ENCODE measurements at regions not wholly inside any gene's neighbourhood (a gene's known extent, or its start where the extent isn't known, plus 50 kb on each side); places are given as distances from the start of the nearest gene placed in this dataset.

DNA sequence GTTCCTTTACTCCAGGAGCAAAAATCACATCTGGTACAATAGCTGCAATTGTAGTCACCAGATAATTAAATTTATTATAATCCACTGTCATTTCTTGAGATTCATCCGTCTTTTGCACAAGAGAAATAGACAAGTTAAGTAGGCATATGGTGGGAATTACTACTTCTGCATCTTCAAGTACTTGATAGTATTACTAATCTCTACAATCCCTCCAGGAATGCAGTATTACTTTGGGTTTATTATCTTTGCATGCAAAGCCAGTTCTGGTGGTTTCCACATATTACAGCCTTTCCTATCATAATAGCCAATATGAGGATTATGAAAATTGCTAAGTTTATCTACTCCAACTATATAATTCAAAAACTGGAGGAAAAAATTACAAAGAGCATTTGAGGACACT, 254.1 kb downstream of the IKZF2 start:
- ATAC-seq, result no peak
- Histone ChIP-seq H3K4me1 (ENCODE audit: insufficient read depth) (no peaks in the 10 kb centered on the region), H2AFZ (no peak overlapping the region), H3K9me2 (ENCODE audit: insufficient read depth) (no peaks in the 10 kb centered on the region; the same call in 1 of the 2 replicates), H3K4me2 (no peak overlapping the region), H4K20me1 (replicated peaks; ENCODE audit: insufficient read depth) (no peaks in the 10 kb centered on the region), H3K36me3 (ENCODE audit: insufficient read depth) (no peaks in the 10 kb centered on the region), H3F3A (replicated peaks; ENCODE audit: low read depth) (no peaks in the 10 kb centered on the region), H3K27ac (ENCODE audit: low read depth) (no peak overlapping the region), H3K4me3 (no peak overlapping the region), H3K79me2 (replicated peaks; ENCODE audit: insufficient read depth) (no peaks in the 10 kb centered on the region), H3K27me3 (ENCODE audit: insufficient read depth) (no peaks in the 10 kb centered on the region)
- TF ChIP-seq STAT1 (IDR thresholded peaks at IDR 0.05; ENCODE audit: unreplicated experiment) (no peak), ZNF331 (CRISPR knock-in tag; IDR thresholded peaks at IDR 0.05; ENCODE audit: low read depth) (no peak), EZH2 (IDR thresholded peaks at IDR 0.05; ENCODE audit: low read depth, unreplicated experiment) (no peak), CREB1 (CRISPR knock-in tag; IDR thresholded peaks at IDR 0.05; ENCODE audit: low read depth) (no peak), ZNF114 (CRISPR knock-in tag; IDR thresholded peaks at IDR 0.05) (no peak), JUNB (IDR thresholded peaks at IDR 0.05; ENCODE audit: unreplicated experiment) (no peak), POLR2AphosphoS5 (IDR thresholded peaks at IDR 0.05; ENCODE audit: low read depth) (no peak), EZH2phosphoT487 (IDR thresholded peaks at IDR 0.05; ENCODE audit: unreplicated experiment) (no peak), REST (IDR thresholded peaks at IDR 0.05; ENCODE audit: unreplicated experiment) (no peak), CTCF (conservative IDR thresholded peaks at IDR 0.05; ENCODE audit: low read depth in 2 of 2) (no peak), NANOG (IDR thresholded peaks at IDR 0.05; ENCODE audit: borderline replicate concordance) (no peak)
- TF ChIP-seq, protein P1, sequence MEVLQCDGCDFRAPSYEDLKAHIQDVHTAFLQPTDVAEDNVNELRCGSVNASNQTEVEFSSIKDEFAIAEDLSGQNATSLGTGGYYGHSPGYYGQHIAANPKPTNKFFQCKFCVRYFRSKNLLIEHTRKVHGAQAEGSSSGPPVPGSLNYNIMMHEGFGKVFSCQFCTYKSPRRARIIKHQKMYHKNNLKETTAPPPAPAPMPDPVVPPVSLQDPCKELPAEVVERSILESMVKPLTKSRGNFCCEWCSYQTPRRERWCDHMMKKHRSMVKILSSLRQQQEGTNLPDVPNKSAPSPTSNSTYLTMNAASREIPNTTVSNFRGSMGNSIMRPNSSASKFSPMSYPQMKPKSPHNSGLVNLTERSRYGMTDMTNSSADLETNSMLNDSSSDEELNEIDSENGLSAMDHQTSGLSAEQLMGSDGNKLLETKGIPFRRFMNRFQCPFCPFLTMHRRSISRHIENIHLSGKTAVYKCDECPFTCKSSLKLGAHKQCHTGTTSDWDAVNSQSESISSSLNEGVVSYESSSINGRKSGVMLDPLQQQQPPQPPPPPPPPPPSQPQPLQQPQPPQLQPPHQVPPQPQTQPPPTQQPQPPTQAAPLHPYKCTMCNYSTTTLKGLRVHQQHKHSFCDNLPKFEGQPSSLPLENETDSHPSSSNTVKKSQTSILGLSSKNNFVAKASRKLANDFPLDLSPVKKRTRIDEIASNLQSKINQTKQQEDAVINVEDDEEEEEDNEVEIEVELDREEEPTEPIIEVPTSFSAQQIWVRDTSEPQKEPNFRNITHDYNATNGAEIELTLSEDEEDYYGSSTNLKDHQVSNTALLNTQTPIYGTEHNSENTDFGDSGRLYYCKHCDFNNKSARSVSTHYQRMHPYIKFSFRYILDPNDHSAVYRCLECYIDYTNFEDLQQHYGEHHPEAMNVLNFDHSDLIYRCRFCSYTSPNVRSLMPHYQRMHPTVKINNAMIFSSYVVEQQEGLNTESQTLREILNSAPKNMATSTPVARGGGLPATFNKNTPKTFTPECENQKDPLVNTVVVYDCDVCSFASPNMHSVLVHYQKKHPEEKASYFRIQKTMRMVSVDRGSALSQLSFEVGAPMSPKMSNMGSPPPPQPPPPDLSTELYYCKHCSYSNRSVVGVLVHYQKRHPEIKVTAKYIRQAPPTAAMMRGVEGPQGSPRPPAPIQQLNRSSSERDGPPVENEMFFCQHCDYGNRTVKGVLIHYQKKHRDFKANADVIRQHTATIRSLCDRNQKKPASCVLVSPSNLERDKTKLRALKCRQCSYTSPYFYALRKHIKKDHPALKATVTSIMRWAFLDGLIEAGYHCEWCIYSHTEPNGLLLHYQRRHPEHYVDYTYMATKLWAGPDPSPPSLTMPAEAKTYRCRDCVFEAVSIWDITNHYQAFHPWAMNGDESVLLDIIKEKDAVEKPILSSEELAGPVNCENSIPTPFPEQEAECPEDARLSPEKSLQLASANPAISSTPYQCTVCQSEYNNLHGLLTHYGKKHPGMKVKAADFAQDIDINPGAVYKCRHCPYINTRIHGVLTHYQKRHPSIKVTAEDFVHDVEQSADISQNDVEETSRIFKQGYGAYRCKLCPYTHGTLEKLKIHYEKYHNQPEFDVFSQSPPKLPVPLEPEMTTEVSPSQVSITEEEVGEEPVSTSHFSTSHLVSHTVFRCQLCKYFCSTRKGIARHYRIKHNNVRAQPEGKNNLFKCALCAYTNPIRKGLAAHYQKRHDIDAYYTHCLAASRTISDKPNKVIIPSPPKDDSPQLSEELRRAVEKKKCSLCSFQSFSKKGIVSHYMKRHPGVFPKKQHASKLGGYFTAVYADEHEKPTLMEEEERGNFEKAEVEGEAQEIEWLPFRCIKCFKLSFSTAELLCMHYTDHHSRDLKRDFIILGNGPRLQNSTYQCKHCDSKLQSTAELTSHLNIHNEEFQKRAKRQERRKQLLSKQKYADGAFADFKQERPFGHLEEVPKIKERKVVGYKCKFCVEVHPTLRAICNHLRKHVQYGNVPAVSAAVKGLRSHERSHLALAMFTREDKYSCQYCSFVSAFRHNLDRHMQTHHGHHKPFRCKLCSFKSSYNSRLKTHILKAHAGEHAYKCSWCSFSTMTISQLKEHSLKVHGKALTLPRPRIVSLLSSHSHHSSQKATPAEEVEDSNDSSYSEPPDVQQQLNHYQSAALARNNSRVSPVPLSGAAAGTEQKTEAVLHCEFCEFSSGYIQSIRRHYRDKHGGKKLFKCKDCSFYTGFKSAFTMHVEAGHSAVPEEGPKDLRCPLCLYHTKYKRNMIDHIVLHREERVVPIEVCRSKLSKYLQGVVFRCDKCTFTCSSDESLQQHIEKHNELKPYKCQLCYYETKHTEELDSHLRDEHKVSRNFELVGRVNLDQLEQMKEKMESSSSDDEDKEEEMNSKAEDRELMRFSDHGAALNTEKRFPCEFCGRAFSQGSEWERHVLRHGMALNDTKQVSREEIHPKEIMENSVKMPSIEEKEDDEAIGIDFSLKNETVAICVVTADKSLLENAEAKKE (CRISPR knock-in tag; IDR thresholded peaks at IDR 0.05), result no peak
- TF ChIP-seq, protein P2, sequence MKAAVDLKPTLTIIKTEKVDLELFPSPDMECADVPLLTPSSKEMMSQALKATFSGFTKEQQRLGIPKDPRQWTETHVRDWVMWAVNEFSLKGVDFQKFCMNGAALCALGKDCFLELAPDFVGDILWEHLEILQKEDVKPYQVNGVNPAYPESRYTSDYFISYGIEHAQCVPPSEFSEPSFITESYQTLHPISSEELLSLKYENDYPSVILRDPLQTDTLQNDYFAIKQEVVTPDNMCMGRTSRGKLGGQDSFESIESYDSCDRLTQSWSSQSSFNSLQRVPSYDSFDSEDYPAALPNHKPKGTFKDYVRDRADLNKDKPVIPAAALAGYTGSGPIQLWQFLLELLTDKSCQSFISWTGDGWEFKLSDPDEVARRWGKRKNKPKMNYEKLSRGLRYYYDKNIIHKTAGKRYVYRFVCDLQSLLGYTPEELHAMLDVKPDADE (IDR thresholded peaks at IDR 0.05), result no peak
- Mint-ChIP-seq H3K36me3 (ENCODE audit: low read depth) (no peaks in the 10 kb centered on the region), H3K4me1 (no peaks in the 10 kb centered on the region), H3K27ac (no peak overlapping the region), H3K9me3 (no peaks in the 10 kb centered on the region), H3K27me3 (ENCODE audit: insufficient read depth, low read depth, poor library complexity) (no peaks in the 10 kb centered on the region), H3K4me3 (no peak overlapping the region)
- no peak for DNase-seq (ENCODE audit: low spot score)

Measured in GM23338 (cell line).